ENCODE measurements at regions not wholly inside any gene's neighbourhood (a gene's known extent, or its start where the extent isn't known, plus 50 kb on each side); places are given as distances from the start of the nearest gene placed in this dataset.
A peak's percentile ranks its signal among the peaks of the same experiment; 100 is the strongest.

GRCh38 chr6:90372450-90372849, 75.8 kb upstream of the BACH2 start:
- DNase-seq (ENCODE audit: low read depth in 6 of 9, low spot score in 9 of 9): no peak
- H3K27me3 ChIP-seq (ENCODE audit: control insufficient read depth in 2 of 2, insufficient read depth in 1 of 2, low read length in 1 of 2): no peaks in the 10 kb centered on the region
- H3K4me1 ChIP-seq (ENCODE audit: control insufficient read depth in 2 of 2, insufficient read depth in 2 of 2, low read length in 2 of 2): no peaks in the 10 kb centered on the region
- no peak overlapping the region for H3K27ac ChIP-seq (ENCODE audit: low read depth in 1 of 2, low read length in 1 of 2)
- 98% methylated on average over 5 of the region's 5 CpGs for WGBS
- H3K4me3 ChIP-seq (ENCODE audit: low read length in 2 of 2): no peak overlapping the region
- no peaks in the 10 kb centered on the region for H3K9me3 ChIP-seq (ENCODE audit: control insufficient read depth in 2 of 2, insufficient read depth in 1 of 2, low read length in 1 of 2)
- H3K36me3 ChIP-seq (ENCODE audit: control insufficient read depth in 2 of 2, insufficient read depth in 2 of 2, low read length in 1 of 2): no peaks in the 10 kb centered on the region

- Histone ChIP-seq H3K27ac (ENCODE audit: low read depth in 1 of 2, low read length in 1 of 2) (no peak overlapping the region), H3K4me1 (ENCODE audit: control insufficient read depth in 2 of 2, insufficient read depth in 2 of 2, low read length in 2 of 2) (no peaks in the 10 kb centered on the region), H3K9me3 (ENCODE audit: control insufficient read depth in 2 of 2, insufficient read depth in 1 of 2, low read length in 1 of 2) (no peaks in the 10 kb centered on the region), H3K4me3 (ENCODE audit: low read length in 2 of 2) (no peak overlapping the region), H3K27me3 (ENCODE audit: control insufficient read depth in 2 of 2, insufficient read depth in 1 of 2, low read length in 1 of 2) (no peaks in the 10 kb centered on the region), H3K36me3 (ENCODE audit: control insufficient read depth in 2 of 2, insufficient read depth in 2 of 2, low read length in 1 of 2) (no peaks in the 10 kb centered on the region)
- no peak for DNase-seq (ENCODE audit: low read depth in 6 of 9, low spot score in 9 of 9)
- WGBS: 68% methylated on average over 1 of the region's 1 CpG
These were observed 73.9 kb upstream of the BACH2 start for GRCh38 chr6:90370493-90370959.

GRCh38 chr6:90369651-90370050, 73.0 kb upstream of the BACH2 start:
- peaks cover 0 to 4% of the 10 kb centered on the region in 2 donors for H3K4me1 ChIP-seq (ENCODE audit: control insufficient read depth in 2 of 2, insufficient read depth in 2 of 2, low read length in 2 of 2)
- no peak for DNase-seq (ENCODE audit: low read depth in 6 of 9, low spot score in 9 of 9)
- H3K36me3 ChIP-seq (ENCODE audit: control insufficient read depth in 2 of 2, insufficient read depth in 2 of 2, low read length in 1 of 2): no peaks in the 10 kb centered on the region
- H3K9me3 ChIP-seq (ENCODE audit: control insufficient read depth in 2 of 2, insufficient read depth in 1 of 2, low read length in 1 of 2): no peaks in the 10 kb centered on the region
- 96% methylated on average over 6 of the region's 6 CpGs for WGBS
- H3K27ac ChIP-seq (ENCODE audit: low read depth in 1 of 2, low read length in 1 of 2): peak overlapping the region; percentile 18 to 58
- H3K4me3 ChIP-seq (ENCODE audit: low read length in 2 of 2): no peak overlapping the region
- H3K27me3 ChIP-seq (ENCODE audit: control insufficient read depth in 2 of 2, insufficient read depth in 1 of 2, low read length in 1 of 2): no peaks in the 10 kb centered on the region

- WGBS: 89% methylated on average over 9 of the region's 9 CpGs
- DNase-seq (ENCODE audit: low read depth in 6 of 9, low spot score in 9 of 9): peak in 1 of 9 donors; percentile 34
- peak overlapping the region; percentile 31 to 58 for H3K27ac ChIP-seq (ENCODE audit: low read depth in 1 of 2, low read length in 1 of 2)
These were observed 72.4 kb upstream of the BACH2 start for GRCh38 chr6:90369024-90369519.

GRCh38 chr6:90368601-90369000, 72.0 kb upstream of the BACH2 start:
- H3K27ac ChIP-seq (ENCODE audit: low read depth in 1 of 2, low read length in 1 of 2): peak overlapping the region in 1 of 2 donors; percentile 48
- peaks cover 0 to 12% of the 10 kb centered on the region in 2 donors for H3K4me1 ChIP-seq (ENCODE audit: control insufficient read depth in 2 of 2, insufficient read depth in 2 of 2, low read length in 2 of 2)
- H3K9me3 ChIP-seq (ENCODE audit: control insufficient read depth in 2 of 2, insufficient read depth in 1 of 2, low read length in 1 of 2): no peaks in the 10 kb centered on the region
- H3K27me3 ChIP-seq (ENCODE audit: control insufficient read depth in 2 of 2, insufficient read depth in 1 of 2, low read length in 1 of 2): no peaks in the 10 kb centered on the region
- no peak overlapping the region for H3K4me3 ChIP-seq (ENCODE audit: low read length in 2 of 2)
- no peaks in the 10 kb centered on the region for H3K36me3 ChIP-seq (ENCODE audit: control insufficient read depth in 2 of 2, insufficient read depth in 2 of 2, low read length in 1 of 2)
- DNase-seq (ENCODE audit: low read depth in 6 of 9, low spot score in 9 of 9): no peak

More at GRCh38 chr6:90369024-90369519, 72.4 kb upstream of the BACH2 start:
- no peaks in the 10 kb centered on the region for H3K27me3 ChIP-seq (ENCODE audit: control insufficient read depth in 2 of 2, insufficient read depth in 1 of 2, low read length in 1 of 2)
- no peaks in the 10 kb centered on the region for H3K9me3 ChIP-seq (ENCODE audit: control insufficient read depth in 2 of 2, insufficient read depth in 1 of 2, low read length in 1 of 2)
- peaks cover 0 to 10% of the 10 kb centered on the region in 2 donors for H3K4me1 ChIP-seq (ENCODE audit: control insufficient read depth in 2 of 2, insufficient read depth in 2 of 2, low read length in 2 of 2)
- H3K36me3 ChIP-seq (ENCODE audit: control insufficient read depth in 2 of 2, insufficient read depth in 2 of 2, low read length in 1 of 2): no peaks in the 10 kb centered on the region
- H3K4me3 ChIP-seq (ENCODE audit: low read length in 2 of 2): no peak overlapping the region

- H3K27ac ChIP-seq (ENCODE audit: low read depth in 1 of 2, low read length in 1 of 2): peak overlapping the region in 1 of 2 donors; percentile 18
- H3K36me3 ChIP-seq (ENCODE audit: control insufficient read depth in 2 of 2, insufficient read depth in 2 of 2, low read length in 1 of 2): no peaks in the 10 kb centered on the region
- peaks cover 0 to 17% of the 10 kb centered on the region in 2 donors for H3K4me1 ChIP-seq (ENCODE audit: control insufficient read depth in 2 of 2, insufficient read depth in 2 of 2, low read length in 2 of 2)
- no peak overlapping the region for H3K4me3 ChIP-seq (ENCODE audit: low read length in 2 of 2)
- WGBS: 92% methylated on average over 3 of the region's 3 CpGs
- no peaks in the 10 kb centered on the region for H3K9me3 ChIP-seq (ENCODE audit: control insufficient read depth in 2 of 2, insufficient read depth in 1 of 2, low read length in 1 of 2)
- no peaks in the 10 kb centered on the region for H3K27me3 ChIP-seq (ENCODE audit: control insufficient read depth in 2 of 2, insufficient read depth in 1 of 2, low read length in 1 of 2)
- no peak for DNase-seq (ENCODE audit: low read depth in 6 of 9, low spot score in 9 of 9)
These were observed 71.4 kb upstream of the BACH2 start for GRCh38 chr6:90368001-90368400.

GRCh38 chr6:90365565-90366219, 69.0 kb upstream of the BACH2 start:
- Histone ChIP-seq H3K9me3 (ENCODE audit: control insufficient read depth in 2 of 2, insufficient read depth in 1 of 2, low read length in 1 of 2) (no peaks in the 10 kb centered on the region), H3K4me3 (ENCODE audit: low read length in 2 of 2) (no peak overlapping the region), H3K27me3 (ENCODE audit: control insufficient read depth in 2 of 2, insufficient read depth in 1 of 2, low read length in 1 of 2) (no peaks in the 10 kb centered on the region), H3K36me3 (ENCODE audit: control insufficient read depth in 2 of 2, insufficient read depth in 2 of 2, low read length in 1 of 2) (no peaks in the 10 kb centered on the region), H3K4me1 (ENCODE audit: control insufficient read depth in 2 of 2, insufficient read depth in 2 of 2, low read length in 2 of 2) (peaks cover 0 to 17% of the 10 kb centered on the region in 2 donors), H3K27ac (ENCODE audit: low read depth in 1 of 2, low read length in 1 of 2) (no peak overlapping the region)
- no peak for DNase-seq (ENCODE audit: low read depth in 6 of 9, low spot score in 9 of 9)
- WGBS: 95% methylated on average over 7 of the region's 7 CpGs

GRCh38 chr6:90365002-90365401, 68.4 kb upstream of the BACH2 start:
- Histone ChIP-seq H3K4me1 (ENCODE audit: control insufficient read depth in 2 of 2, insufficient read depth in 2 of 2, low read length in 2 of 2) (peaks cover 0 to 17% of the 10 kb centered on the region in 2 donors), H3K9me3 (ENCODE audit: control insufficient read depth in 2 of 2, insufficient read depth in 1 of 2, low read length in 1 of 2) (no peaks in the 10 kb centered on the region), H3K27me3 (ENCODE audit: control insufficient read depth in 2 of 2, insufficient read depth in 1 of 2, low read length in 1 of 2) (no peaks in the 10 kb centered on the region), H3K27ac (ENCODE audit: low read depth in 1 of 2, low read length in 1 of 2) (no peak overlapping the region), H3K4me3 (ENCODE audit: low read length in 2 of 2) (no peak overlapping the region), H3K36me3 (ENCODE audit: control insufficient read depth in 2 of 2, insufficient read depth in 2 of 2, low read length in 1 of 2) (no peaks in the 10 kb centered on the region)
- 96% methylated on average over 5 of the region's 5 CpGs for WGBS
- DNase-seq (ENCODE audit: low read depth in 6 of 9, low spot score in 9 of 9): no peak

- Histone ChIP-seq H3K9me3 (ENCODE audit: control insufficient read depth in 2 of 2, insufficient read depth in 1 of 2, low read length in 1 of 2) (no peaks in the 10 kb centered on the region), H3K36me3 (ENCODE audit: control insufficient read depth in 2 of 2, insufficient read depth in 2 of 2, low read length in 1 of 2) (no peaks in the 10 kb centered on the region), H3K4me1 (ENCODE audit: control insufficient read depth in 2 of 2, insufficient read depth in 2 of 2, low read length in 2 of 2) (peaks cover 0 to 17% of the 10 kb centered on the region in 2 donors), H3K27ac (ENCODE audit: low read depth in 1 of 2, low read length in 1 of 2) (no peak overlapping the region), H3K27me3 (ENCODE audit: control insufficient read depth in 2 of 2, insufficient read depth in 1 of 2, low read length in 1 of 2) (no peaks in the 10 kb centered on the region), H3K4me3 (ENCODE audit: low read length in 2 of 2) (no peak overlapping the region)
- no peak for DNase-seq (ENCODE audit: low read depth in 6 of 9, low spot score in 9 of 9)
- WGBS: 89% methylated on average over 5 of the region's 5 CpGs
These were observed 67.6 kb upstream of the BACH2 start for GRCh38 chr6:90364286-90364685.
